Hematopoietic multipotent progenitor cell (in vitro differentiated cells): ENCODE measurements at regions not wholly inside any gene's neighbourhood (a gene's known extent, or its start where the extent isn't known, plus 50 kb on each side); places are given as distances from the start of the nearest gene placed in this dataset.
A peak's percentile ranks its signal among the peaks of the same experiment; 100 is the strongest.
"Not testable (repeated sequence)": the region's sequence is repeated elsewhere in the genome, so short reads cannot be mapped to it uniquely, and the experiment has no call there.

Experiments
- DNase-seq, 3 donors: peaks; one replicate each; pipeline ENCODE4 v3.0.0-alpha.2; 2011 to 2015; ENCODE audit warnings: low read depth in 2 of 3, low spot score in 2 of 3

DNA sequence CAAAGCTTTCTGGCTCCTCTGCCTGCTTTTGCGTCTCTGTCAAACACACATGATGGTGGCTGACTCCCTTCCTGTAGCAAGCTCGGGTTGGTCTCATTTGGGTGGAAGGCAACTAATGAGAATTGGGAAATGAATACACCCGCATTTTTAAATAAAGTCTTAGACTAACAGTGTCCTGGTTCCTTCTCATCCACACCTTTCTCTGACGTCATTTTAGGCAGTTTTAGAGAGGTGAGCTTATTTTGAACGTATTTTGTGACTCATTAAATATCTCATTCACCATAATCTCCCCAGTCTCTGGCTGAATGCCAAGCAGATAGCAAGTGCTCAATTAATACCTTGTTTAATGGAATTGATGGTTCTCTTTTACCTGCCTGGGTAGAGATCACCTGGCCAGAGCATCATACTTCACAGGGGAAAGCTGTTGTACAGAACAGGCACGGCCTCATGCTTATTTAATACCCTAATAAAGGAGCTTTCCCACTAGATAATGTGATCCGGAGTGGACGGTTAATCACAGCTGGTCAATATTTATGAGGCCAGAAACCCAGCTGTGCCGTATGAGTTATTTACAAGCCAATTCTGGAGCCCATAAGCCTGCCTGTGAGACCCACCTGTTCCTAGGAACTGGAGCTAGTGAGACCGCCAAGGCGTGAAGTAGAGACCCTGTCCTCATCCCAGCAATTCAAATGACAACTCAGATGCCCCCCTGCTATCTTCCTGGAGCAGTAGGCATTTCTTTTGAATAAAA is 149.7 kb upstream of the PROK2 start:
- no peak for DNase-seq

DNA sequence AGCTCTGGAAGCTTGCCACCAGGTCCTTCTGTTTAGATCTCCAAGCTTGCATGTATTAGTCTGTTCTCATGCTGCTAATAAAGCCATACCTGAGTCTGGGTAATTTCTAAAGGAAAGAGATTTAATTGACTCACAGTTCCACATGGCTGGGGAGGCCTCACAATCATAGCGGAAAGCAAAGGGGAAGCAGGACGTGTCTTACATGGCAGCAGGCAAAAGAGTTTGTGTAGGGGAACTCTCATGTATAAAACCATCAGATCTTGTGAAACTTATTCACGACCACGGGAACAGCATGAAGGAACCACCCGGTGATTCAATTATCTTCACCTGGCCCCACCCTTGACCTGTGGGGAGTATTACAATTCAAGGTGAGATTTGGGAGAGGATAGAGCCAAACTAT is 147.0 kb upstream of the PROK2 start:
- DNase-seq: peak in 1 of 3 donors; percentile 21

DNA sequence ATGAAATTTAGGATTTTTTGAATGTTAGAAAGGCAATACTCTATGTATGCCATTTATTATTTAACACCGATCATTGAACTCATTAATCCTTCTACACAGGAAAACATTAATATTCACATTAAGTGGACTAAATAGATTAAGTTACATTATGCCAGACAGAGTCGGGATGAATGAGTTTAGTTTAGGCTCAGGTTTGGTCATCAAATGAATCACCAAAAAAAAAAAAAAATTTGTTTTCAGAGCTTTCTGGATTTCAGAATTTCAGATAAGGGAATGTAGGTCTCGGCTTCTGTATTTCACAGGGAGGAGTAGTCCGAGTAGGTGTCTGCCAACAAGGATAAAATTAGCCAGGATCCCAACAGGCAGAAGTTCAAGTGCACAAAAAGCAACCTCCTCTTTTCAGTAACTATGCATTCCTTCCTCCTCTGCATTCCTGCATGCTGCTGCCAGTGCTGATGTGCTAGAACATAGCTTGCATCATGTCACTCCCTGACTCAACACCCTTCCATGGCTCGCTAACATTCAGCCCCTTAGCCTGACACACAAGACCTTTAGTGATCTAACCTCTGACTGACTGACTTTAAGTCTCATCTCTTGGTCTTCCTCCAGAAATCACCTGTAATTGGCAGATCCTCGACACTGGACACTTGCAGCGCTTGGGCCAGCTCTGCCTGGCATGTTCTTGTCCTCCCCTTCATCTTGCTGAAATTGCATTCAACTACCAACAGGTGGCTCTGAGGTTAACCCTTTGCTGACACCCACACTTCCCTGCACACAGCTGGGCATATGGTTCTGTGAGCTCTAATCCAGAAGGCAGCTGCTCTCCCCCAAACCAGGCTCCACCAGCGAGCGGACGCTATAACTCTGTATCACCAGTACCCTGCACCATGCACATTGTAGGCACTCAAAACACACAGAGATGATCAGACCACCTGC is 145.4 kb upstream of the PROK2 start:
- peak in 2 of 3 donors; percentile 24 to 45 for DNase-seq

DNA sequence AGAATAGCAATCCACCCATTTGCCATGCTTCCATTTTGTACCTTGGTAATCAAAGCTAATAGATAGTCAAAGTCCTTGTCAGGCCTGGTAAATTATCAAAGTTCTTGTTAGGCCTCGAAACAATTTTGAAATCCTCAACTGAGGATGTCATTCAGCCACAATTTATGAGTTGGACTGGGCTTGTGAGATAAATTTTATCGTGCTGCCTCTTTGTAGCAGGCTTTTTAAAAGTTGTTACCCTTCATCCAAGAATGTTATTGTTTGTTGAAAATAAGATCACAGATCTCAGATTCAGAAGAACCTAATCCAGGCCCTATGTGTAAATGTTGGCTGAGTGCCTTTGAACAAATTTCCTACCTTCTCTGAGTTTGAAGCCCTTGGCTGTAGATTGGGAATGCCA is 143.3 kb upstream of the PROK2 start:
- DNase-seq: no peak

DNA sequence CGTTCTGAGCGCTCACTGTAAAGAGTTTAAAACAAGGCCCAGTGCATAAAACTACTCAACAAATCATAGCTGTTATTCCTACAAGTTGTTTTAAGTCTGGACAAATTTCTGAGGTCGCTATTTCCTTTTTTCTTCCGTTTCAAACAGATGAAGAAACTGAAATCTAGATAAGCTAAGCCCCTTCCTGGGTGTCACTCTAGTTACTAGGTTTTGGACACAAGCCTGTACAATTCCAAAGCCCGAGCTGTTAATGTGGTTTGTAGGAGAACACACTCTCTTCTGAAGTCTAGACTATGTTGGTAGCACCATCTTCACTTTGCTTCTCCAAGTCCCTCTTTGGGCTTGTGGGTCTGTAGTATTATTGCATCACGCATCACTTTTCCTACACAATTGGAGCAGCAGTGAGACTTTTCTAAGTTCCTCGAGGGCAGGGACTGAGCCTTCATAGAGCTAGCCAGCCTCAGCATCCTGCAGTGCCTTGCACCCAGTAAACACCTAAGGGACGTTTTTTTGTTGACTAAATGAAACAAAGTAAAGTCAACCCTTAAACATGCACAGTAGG is 142.6 kb upstream of the PROK2 start:
- peak in 1 of 3 donors; percentile 28 for DNase-seq

DNA sequence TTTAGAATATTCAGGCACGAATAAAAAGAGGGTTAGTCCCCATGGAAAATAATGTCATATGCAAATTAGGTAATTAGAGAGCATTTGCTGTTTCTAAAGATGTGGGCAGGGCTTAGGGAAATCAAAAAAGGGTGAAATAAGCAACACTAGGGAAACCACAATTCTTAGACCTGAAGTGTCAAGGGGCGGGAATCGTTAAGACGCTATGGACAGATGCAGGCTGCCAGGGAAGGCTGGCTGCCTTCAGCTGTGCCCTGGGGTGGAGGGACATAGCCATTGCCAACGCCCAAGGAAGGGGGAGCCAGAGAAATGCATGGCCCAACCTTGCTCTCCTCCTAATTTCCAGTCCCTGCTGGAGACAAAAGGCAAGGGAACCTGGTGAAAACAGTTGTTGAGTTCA is 141.7 kb upstream of the PROK2 start:
- DNase-seq: no peak

DNA sequence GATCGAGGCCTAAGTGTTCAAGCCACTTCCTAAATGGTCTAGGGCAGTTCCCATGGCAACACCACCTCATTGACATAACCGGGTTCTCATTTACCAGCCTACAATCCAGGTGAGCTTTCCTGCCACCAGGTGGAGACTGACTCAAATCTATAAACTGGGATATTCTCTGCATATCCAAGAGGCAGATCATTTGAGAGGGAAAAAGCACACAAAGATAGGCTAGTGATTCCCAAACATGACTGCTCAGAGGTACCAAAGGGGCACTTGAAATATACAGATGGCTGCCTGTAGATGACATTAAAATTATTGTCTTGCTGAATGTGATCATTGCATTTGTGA is 141.3 kb upstream of the PROK2 start:
- DNase-seq: peak in 1 of 3 donors; percentile 26

DNA sequence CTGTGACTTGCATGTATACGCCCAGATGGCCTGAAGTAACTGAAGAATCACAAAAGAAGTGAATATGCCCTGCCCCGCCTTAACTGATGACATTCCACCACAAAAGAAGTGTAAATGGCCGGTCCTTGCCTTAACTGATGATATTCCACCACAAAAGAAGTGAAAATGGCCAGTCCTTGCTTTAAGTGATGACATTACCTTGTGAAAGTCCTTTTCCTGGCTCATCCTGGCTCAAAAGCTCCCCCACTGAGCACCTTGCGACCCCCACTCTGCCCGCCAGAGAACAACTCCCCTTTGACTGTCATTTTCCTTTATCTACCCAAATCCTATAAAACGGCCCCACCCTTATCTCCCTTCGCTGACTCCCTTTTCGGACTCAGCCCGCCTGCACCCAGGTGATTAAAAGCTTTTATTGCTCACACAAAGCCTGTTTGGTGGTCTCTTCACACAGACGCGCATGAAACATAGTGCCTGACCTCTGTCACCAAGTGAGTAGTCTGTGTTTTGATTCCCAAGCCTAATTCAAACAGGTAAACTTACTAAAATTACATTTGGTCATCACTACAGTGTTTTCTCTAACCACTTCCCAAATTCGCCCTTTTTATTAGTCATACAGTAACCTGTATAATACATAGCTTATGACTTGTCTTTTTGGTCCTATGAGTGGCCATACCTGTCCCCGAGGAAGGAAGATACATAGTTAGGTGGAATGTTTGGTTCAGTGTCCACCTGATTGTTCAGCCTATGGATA is 140.7 kb upstream of the PROK2 start:
- not testable (repeated sequence) for DNase-seq

DNA sequence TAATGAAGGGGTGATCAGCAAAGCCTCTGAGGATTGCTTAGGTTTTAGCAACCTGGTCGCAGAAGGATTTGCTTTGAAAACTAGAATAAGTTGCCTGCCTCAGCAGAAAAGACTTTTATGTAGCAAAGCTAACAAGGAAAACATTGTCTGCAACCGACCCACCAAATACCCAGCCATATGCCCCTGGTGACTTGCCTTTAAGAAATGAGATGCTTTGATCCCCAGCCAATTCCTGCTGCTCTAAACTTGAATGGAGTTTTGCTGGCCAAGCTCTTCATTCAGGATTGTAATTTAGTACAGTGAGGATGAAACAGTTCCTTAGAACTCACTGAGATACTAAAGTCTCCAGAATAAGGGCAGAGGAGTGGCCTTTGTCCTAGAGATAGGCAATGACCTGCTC is 139.8 kb upstream of the PROK2 start:
- DNase-seq: no peak

DNA sequence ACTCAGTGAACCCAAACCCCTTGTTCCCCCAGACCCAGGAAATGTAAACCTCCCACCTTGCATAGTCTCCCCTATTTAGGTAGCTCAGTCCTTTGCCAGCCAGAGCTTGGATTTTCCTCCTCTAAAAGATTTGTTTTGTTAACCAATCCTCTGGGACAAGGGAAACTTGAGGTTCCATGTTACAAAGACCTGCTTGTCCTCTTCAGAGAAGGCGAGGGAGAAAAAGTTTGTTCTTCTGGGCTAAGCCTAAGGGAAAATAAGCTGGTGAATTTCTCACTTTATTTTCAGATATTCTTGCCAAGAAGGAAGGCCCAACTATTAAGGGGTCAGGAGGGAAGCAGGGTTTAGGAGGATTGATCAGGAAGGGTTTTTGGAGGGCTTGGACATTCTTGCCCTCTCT is 136.1 kb upstream of the PROK2 start:
- no peak for DNase-seq

DNA sequence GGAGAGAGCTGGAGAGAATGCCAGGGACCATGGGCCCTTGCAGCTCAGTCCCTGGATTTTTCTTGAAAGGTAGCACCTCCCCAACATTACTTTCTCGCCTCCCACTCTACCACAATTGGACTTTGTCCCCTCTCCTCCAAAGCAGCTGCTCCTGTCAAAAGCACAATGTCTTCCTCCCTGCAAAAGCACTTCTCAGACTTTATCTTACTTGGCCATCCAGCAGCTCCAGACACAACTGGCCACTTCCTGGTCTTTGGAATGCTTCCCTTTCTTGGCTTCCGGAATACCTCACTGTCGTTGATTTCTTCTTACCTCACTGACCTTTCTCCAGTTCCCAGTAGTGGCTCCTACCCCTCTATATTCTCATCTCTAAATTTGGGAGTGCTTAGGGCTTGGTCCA is 134.6 kb upstream of the PROK2 start:
- DNase-seq: no peak

DNA sequence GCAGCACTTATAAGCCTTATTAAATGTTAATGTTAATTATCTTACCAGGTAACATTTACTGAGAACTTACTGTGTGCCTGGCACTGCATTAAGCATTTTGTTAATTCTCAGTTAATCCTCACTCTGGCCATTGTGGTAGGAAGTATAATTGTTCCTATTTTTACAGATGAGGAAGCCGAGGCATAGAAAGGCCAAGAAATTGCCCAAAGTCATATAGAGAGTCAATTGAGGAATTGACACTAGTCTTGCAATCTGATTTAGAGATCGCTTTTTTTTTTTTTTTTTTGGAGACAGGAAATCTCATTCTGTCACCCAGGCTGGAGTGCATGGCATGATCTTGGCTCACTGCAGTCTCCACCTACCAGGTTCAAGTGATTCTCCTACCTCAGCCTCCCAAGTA is 132.6 kb upstream of the PROK2 start:
- DNase-seq: no peak

DNA sequence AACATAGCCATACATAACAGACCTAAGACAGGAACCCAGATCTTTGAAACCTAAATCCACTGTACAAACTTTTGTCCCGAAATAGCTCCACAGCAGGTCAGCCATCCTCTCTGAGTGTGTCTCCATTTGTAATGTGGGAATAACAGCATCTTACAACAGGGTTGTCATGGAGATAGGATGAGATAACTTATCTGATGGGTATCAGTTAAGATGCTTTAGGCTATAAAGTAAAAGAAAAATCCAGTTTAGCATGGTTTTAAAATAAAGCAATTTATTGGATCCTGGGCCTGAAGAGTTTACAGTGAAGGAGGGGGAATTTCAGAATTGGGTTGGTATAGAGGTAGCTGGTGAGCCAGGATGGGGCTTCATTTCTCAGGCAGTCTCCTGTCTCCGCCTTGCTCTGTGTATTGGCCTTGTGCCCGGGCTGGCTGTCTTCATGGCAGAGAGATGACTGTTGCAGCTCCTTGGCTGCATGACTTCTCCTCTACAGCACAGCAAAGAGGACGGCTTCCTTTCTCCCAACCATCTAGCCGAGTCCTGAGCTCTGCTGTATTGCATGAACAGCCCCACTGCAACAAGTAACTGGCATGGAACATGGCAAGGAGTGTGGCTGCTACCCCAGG is 131.9 kb upstream of the PROK2 start:
- DNase-seq: no peak

DNA sequence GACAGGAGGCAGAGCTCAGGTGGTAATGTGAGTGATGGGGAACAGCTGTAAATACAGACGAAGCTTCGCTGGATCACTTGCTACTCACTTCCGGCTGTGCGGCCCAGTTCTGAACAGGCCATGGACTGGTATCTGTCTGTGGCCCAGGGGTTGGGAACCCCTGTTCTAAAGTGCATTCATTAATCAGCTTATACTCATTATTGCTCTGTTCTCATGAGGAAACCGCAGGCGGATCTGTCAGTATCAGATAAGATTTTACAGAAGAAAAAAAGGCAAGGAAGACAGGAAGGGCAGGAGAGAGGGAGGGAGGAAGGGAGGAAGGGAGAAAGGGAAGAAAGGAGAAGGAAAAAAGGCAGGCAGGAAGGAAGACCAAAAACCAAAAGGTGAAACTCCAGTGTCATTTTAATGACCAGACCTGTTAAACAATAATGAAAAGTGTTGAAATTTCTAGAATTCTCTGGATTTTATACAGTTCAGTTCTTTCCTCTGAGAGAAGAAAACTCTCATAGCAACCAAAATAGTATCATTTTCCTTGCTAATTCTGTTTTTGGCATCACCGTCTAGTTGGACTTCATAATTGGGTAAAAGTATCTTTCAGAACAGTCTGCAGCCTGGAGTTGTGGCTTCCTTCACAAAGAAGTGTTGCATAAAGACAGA is 128.0 kb upstream of the PROK2 start:
- DNase-seq: peak in 1 of 3 donors; percentile 14

DNA sequence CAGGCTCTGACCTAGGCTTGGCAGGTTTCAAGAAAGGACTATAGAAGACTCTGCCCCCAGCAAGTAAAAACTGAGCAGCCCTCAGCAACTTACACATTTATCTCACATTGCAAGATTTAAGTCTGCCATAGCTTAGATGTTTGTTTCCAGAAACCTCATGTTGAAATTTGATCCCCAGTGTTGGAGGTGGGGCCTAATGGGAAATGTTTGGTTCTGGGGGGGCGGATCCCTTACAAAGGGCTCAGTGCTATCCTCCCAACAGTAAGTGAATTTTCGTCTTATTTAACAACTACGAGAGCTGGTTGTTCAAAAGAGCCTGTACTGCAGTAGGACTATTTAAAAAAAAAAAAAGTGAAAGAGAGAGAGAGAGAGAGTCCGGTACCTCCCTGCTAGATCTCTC is 125.2 kb upstream of the PROK2 start:
- no peak for DNase-seq

DNA sequence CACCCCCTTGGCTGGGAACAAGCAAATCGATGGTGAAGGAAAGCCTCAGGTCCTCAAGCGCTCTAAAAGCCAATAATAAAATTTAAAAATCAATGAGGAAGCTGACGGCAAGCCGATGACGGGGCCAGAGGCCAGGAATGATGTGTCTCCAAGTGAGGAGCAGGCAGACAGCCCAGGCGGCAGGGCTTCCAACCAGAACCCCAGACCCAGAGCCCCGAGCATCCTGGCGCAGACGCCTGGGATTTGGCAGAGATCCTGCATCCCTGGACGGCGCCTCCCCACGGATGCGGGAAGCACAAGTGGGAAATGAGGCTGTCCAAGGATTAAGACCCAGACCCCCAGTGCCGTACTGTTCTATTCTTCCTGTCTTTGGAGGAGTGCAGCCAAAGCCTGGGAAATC is 123.0 kb upstream of the PROK2 start:
- DNase-seq: no peak

DNA sequence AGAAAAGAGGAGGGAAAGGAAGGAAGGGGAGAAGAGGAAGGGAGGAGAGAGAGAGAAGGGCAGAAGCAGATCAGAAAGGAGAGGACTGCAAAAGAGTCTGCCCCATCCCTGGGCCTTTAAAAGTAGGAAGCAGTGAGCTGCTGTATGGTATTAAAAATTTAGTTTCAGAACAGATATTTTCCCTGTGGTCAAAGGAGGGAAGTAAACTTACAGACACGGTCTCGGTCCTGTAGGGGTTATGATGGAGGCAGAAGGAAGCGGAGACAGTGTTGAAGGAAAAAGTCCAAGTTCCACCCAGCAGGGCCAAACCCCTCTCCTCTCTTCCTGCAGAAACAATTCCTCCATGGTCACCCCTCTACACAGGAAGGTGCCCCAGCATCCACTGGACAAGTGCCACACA is 122.0 kb upstream of the PROK2 start:
- DNase-seq: peak in 1 of 3 donors; percentile 22

DNA sequence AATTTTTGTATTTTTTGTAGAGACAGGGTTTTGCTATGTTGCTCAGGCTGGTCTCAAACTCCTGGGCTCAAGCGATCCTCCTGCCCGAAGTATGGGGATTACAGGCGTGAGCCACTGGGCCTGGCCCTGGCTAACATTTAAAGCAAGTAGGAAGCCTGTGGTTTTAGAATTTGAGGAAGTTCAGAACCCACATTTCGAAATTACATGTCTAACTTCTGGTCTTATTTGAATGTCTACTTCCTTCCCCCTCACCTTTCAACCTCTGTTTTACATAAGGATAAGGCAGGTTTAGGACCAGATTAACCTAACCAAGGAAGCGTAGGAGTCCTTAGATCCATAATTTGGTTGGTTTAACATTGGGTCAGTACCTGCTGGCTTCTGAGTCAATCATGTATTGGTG is 120.5 kb upstream of the PROK2 start:
- peak in 2 of 3 donors; percentile 61 to 84 for DNase-seq

DNA sequence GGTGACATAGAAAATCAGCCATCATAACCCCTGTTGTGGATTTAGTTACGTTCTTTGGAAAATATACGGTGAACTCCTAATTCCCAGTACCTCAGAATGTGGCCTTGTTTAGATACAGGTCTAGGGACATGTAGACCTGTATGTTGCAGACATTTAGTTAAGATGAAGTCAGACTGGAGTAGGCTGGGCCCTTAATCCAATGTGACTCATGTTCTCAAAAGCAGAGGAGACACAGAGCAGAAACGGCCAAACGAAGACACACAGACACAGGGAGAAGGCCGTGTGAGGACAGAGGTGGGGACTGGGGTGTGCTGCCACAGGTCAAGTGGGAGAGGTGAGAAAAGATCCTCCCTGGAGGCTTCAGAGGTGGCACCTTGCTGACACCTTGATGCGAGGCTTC is 119.0 kb upstream of the PROK2 start:
- no peak for DNase-seq

DNA sequence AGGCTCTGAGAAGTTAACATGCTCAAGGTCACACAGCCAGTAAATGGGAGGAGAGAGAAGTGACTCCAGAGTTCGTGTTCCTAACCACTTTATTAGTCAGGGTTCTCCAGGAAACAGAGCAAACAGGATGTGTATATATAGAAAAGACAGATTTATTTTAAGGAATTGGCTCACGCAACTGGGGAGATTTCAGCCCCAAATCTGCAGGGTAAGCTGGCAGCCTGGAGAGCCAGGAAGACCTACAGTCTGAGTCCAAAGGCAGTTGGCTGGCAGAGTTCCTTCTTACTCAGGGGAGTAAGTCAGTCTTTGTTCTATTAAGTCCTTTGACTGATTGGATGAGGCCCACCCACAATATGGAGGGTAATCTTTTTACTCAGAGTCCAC is 118.2 kb upstream of the PROK2 start:
- no peak for DNase-seq
